Activated CD4-positive, CD25-positive, alpha-beta regulatory T cell (primary cell): ENCODE measurements at regions not wholly inside any gene's neighbourhood (a gene's known extent, or its start where the extent isn't known, plus 50 kb on each side); places are given as distances from the start of the nearest gene placed in this dataset.
"Not testable (repeated sequence)": the region's sequence is repeated elsewhere in the genome, so short reads cannot be mapped to it uniquely, and the experiment has no call there.

Experiments
- DNase-seq, 4 experiments: peaks; one replicate each; lab custom pipeline; 2025; lab: John Stamatoyannopoulos, UW

GRCh38 chr4:118587116-118587831 is 97.9 kb upstream of the METTL14 start:
- DNase-seq = no peak

GRCh38 chr4:118587946-118588345 is 97.2 kb upstream of the METTL14 start:
- DNase-seq = no peak

GRCh38 chr4:118589471-118590055 is 95.6 kb upstream of the METTL14 start:
- DNase-seq = no peak

GRCh38 chr4:118591339-118592046 is 93.7 kb upstream of the METTL14 start:
- peak; percentile 77 to 94 (median 90) for DNase-seq

GRCh38 chr4:118592289-118592688 is 92.9 kb upstream of the METTL14 start:
- DNase-seq = not testable (repeated sequence)

- not testable (repeated sequence) for DNase-seq
Measured at GRCh38 chr4:118595883-118596282, 89.3 kb upstream of the METTL14 start.

GRCh38 chr4:118625097-118625496 is 60.1 kb upstream of the METTL14 start:
- not testable (repeated sequence) for DNase-seq

GRCh38 chr4:118629697-118630096 is 55.5 kb upstream of the METTL14 start:
- DNase-seq = not testable (repeated sequence)

- DNase-seq = not testable (repeated sequence)
Measured at GRCh38 chr4:118630897-118631296, 54.3 kb upstream of the METTL14 start.

GRCh38 chr4:118631321-118632050 is 53.7 kb upstream of the METTL14 start:
- not testable (repeated sequence) for DNase-seq

GRCh38 chr4:118633476-118633875 is 51.7 kb upstream of the METTL14 start:
- not testable (repeated sequence) for DNase-seq

GRCh38 chr4:118634126-118634875 is 50.9 kb upstream of the METTL14 start:
- DNase-seq = not testable (repeated sequence)
